ENCODE measurements at regions not wholly inside any gene's neighbourhood (a gene's known extent, or its start where the extent isn't known, plus 50 kb on each side); places are given as distances from the start of the nearest gene placed in this dataset.
"Not testable (repeated sequence)": the region's sequence is repeated elsewhere in the genome, so short reads cannot be mapped to it uniquely, and the experiment has no call there.

- TF ChIP-seq CTCF (IDR thresholded peaks at IDR 0.05; ENCODE audit: low read depth, low read length, missing input control) (peak; percentile 58), HNF4G (IDR thresholded peaks at IDR 0.05) (no peak), YY1 (IDR thresholded peaks at IDR 0.05) (no peak), FOXA1 (IDR thresholded peaks at IDR 0.05) (no peak), TAF1 (conservative IDR thresholded peaks at IDR 0.05) (no peak), JUND (IDR thresholded peaks at IDR 0.05) (no peak), ZBTB33 (IDR thresholded peaks at IDR 0.05) (no peak), RAD21 (IDR thresholded peaks at IDR 0.05) (peak; percentile 62 to 75), NR2F2 (IDR thresholded peaks at IDR 0.05) (no peak), SP1 (IDR thresholded peaks at IDR 0.05) (no peak)
Observed at GRCh38 chr14:106372870-106373652, 846.7 kb downstream of the TMEM121 start (continued).

GRCh38 chr14:106373653-106374110, 847.3 kb downstream of the TMEM121 start:
- H3K4me3 ChIP-seq (ENCODE audit: low read depth in 1 of 3, low read length in 3 of 3); H3K36me3 ChIP-seq (ENCODE audit: control insufficient read depth in 4 of 4, insufficient read depth in 3 of 4, low read depth in 1 of 4, low read length in 3 of 4); H3K27ac ChIP-seq (ENCODE audit: low read depth in 1 of 2, low read length in 2 of 2); DNase-seq (ENCODE audit: low spot score); H3K9ac ChIP-seq (ENCODE audit: low read depth in 1 of 2, low read length in 2 of 2); H3K4me1 ChIP-seq (ENCODE audit: control insufficient read depth in 4 of 4, insufficient read depth in 4 of 4, low read length in 3 of 4); H3K9me3 ChIP-seq (ENCODE audit: control insufficient read depth in 4 of 4, low read length in 3 of 4): not testable (repeated sequence)
- peaks cover 0 to 30% (median 2%) of the 10 kb centered on the region in 4 donors for H3K27me3 ChIP-seq (ENCODE audit: control insufficient read depth in 4 of 4, insufficient read depth in 4 of 4, low read length in 3 of 4)
- 37% methylated on average over 13 of the region's 13 CpGs for WGBS

GRCh38 chr14:106377432-106377831, 851.0 kb downstream of the TMEM121 start:
- Histone ChIP-seq H3K9ac (ENCODE audit: low read depth in 1 of 2, low read length in 2 of 2) (no peak overlapping the region), H3K4me1 (ENCODE audit: control insufficient read depth in 4 of 4, insufficient read depth in 4 of 4, low read length in 3 of 4) (no peaks in the 10 kb centered on the region), H3K9me3 (ENCODE audit: control insufficient read depth in 4 of 4, low read length in 3 of 4) (no peaks in the 10 kb centered on the region), H3K36me3 (ENCODE audit: control insufficient read depth in 4 of 4, insufficient read depth in 3 of 4, low read depth in 1 of 4, low read length in 3 of 4) (no peaks in the 10 kb centered on the region), H3K27ac (ENCODE audit: low read depth in 1 of 2, low read length in 2 of 2) (no peak overlapping the region), H3K27me3 (ENCODE audit: control insufficient read depth in 4 of 4, insufficient read depth in 4 of 4, low read length in 3 of 4) (peaks cover 0 to 23% (median 2%) of the 10 kb centered on the region in 4 donors), H3K4me3 (ENCODE audit: low read depth in 1 of 3, low read length in 3 of 3) (no peak overlapping the region)
- DNase-seq (ENCODE audit: low spot score) = no peak
- TF ChIP-seq NR2F2 (IDR thresholded peaks at IDR 0.05) = no peak
- TF ChIP-seq RXRA (IDR thresholded peaks at IDR 0.05) = no peak
- no peak for TF ChIP-seq MAX (IDR thresholded peaks at IDR 0.05)
- no peak for TF ChIP-seq YY1 (IDR thresholded peaks at IDR 0.05)
- TF ChIP-seq RAD21 (IDR thresholded peaks at IDR 0.05) = no peak
- no peak for TF ChIP-seq ATF3 (IDR thresholded peaks at IDR 0.05)
- no peak for TF ChIP-seq GABPA (IDR thresholded peaks at IDR 0.05 in 1 of 2, conservative IDR thresholded peaks at IDR 0.05 in 1 of 2)
- no peak for TF ChIP-seq FOXA1 (IDR thresholded peaks at IDR 0.05)
- TF ChIP-seq SP1 (IDR thresholded peaks at IDR 0.05) = no peak
- 60% methylated on average over 1 of the region's 1 CpG for WGBS
